Gastroesophageal sphincter (tissue), 4 donors: ENCODE measurements at regions not wholly inside any gene's neighbourhood (a gene's known extent, or its start where the extent isn't known, plus 50 kb on each side); places are given as distances from the start of the nearest gene placed in this dataset.
"Not testable (repeated sequence)": the region's sequence is repeated elsewhere in the genome, so short reads cannot be mapped to it uniquely, and the experiment has no call there.

ENCODE experiments used
- ATAC-seq: fragments of 150-250 bp; one replicate; pipeline ENCODE4 v1.9.1; 2016; ENCODE audit warnings: mild to moderate bottlenecking, moderate library complexity
- H3K27ac ChIP-seq, 4 donors: fragments of 200-600 bp; sonication (generic) in 3 of 4; 1 replicate in 3 of 4; 2 replicates in 1 of 4; pipeline ENCODE4 v1.5.1; 2016 to 2019
- H3K27me3 ChIP-seq: fragments of 200-600 bp; sonication (generic); one replicate; pipeline ENCODE4 v1.5.1; 2019
- H3K36me3 ChIP-seq, 2 donors: fragments of 200-600 bp; sonication (generic); one replicate each; pipeline ENCODE4 v1.5.1; 2019; ENCODE audit warnings: control low read depth in 1 of 2
- H3K4me1 ChIP-seq, 3 donors: fragments of 200-600 bp; sonication (generic); 1 replicate in 2 of 3; 2 replicates in 1 of 3; pipeline ENCODE4 v1.5.1; 2016 to 2019; ENCODE audit warnings: control low read depth in 2 of 3
- H3K4me3 ChIP-seq, 2 donors: fragments of 200-600 bp; sonication (generic); one replicate each; pipeline ENCODE4 v1.5.1; 2019; ENCODE audit warnings: mild to moderate bottlenecking in 1 of 2, moderate library complexity in 1 of 2
- H3K9me3 ChIP-seq, 3 donors: fragments of 200-600 bp; sonication (generic); one replicate each; pipeline ENCODE4 v1.5.1; 2017 to 2019; ENCODE audit warnings: control low read depth in 2 of 3
- EP300 ChIP-seq: sonication (generic); formaldehyde crosslinking; IDR thresholded peaks from one replicate; pipeline ENCODE4 v1.6.1; 2017; ENCODE audit warnings: antibody characterized with exemption, mild to moderate bottlenecking
- POLR2A ChIP-seq, 2 donors: fragments of 450-650 bp; IDR thresholded peaks; one replicate each; pipeline ENCODE4 v1.6.1; 2017; ENCODE audit warnings: antibody characterized with exemption in 2 of 2, mild to moderate bottlenecking in 2 of 2, moderate library complexity in 1 of 2
- POLR2AphosphoS5 ChIP-seq: sonication (generic); formaldehyde crosslinking; IDR thresholded peaks from one replicate; pipeline ENCODE4 v1.6.1; 2017; ENCODE audit warnings: antibody characterized with exemption
- WGBS, 2 donors: methylation state at CpG; one replicate each; pipeline ENCODE4 v1.1.5; 2018; ENCODE audit warnings: low coverage in 1 of 2; 5-methylcytosine and 5-hydroxymethylcytosine counted together
- TF ChIP-seq, protein P1 (sequence below), 4 experiments: fragments of 200-600 bp in 2 of 4; fragments of 450-650 bp in 2 of 4; sonication (generic) in 1 of 4; IDR thresholded peaks; one replicate each; pipeline ENCODE4 v1.5.1; 2017 to 2019; ENCODE audit warnings: antibody characterized with exemption in 4 of 4, mild to moderate bottlenecking in 2 of 4, moderate library complexity in 2 of 4

DNA sequence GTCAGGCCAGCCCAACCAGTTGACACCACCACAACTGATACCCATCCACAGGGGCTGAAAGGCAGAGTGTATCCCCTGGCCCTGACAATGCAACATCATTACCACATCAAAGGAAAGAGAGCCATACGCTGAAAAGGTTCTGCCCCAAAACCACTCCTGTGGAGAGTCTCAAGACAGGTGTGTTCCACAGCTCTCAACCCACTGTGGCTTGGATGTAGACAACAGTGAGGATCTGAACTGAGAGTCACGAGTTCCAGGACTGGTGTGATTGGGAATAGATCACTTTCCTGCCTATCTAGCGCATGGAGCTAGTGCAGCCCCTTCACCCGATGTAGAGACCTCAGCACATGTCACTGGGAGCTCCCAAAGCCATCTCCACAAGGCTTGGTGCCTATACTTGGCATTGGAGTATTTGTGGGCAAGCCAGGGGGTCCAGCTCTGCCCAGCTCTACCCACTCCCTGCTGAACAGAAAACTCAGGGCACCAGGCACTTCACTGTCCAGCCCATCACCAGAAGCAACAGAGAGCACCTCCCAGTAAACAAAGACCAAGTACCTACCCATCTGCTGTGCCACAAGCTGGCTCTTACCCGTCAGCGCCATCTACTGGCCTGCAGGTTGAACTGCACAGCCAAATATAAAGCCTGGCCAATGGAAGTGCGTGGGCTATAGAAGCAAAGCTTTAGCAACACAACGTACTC lies 579.5 kb downstream of the UQCRFS1 start:
- Histone ChIP-seq H3K4me3 (no peak overlapping the region), H3K4me1 (no peaks in the 10 kb centered on the region), H3K27ac (no peak overlapping the region), H3K36me3 (no peaks in the 10 kb centered on the region), H3K27me3 (peaks cover 7% of the 10 kb centered on the region), H3K9me3 (peaks cover 0 to 30% (median 0%) of the 10 kb centered on the region in 3 donors)
- TF ChIP-seq, protein P1, sequence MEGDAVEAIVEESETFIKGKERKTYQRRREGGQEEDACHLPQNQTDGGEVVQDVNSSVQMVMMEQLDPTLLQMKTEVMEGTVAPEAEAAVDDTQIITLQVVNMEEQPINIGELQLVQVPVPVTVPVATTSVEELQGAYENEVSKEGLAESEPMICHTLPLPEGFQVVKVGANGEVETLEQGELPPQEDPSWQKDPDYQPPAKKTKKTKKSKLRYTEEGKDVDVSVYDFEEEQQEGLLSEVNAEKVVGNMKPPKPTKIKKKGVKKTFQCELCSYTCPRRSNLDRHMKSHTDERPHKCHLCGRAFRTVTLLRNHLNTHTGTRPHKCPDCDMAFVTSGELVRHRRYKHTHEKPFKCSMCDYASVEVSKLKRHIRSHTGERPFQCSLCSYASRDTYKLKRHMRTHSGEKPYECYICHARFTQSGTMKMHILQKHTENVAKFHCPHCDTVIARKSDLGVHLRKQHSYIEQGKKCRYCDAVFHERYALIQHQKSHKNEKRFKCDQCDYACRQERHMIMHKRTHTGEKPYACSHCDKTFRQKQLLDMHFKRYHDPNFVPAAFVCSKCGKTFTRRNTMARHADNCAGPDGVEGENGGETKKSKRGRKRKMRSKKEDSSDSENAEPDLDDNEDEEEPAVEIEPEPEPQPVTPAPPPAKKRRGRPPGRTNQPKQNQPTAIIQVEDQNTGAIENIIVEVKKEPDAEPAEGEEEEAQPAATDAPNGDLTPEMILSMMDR (IDR thresholded peaks at IDR 0.05) = peak in 3 of 4 experiments; percentile 28 to 59 (median 34)
- no peak for TF ChIP-seq EP300
- no peak for TF ChIP-seq POLR2A (IDR thresholded peaks at IDR 0.05)
- TF ChIP-seq POLR2AphosphoS5 = no peak
- WGBS, 2 donors = 11 to 31% methylated on average over 3 to 4 of the region's 8 CpGs
- no peak for ATAC-seq

DNA sequence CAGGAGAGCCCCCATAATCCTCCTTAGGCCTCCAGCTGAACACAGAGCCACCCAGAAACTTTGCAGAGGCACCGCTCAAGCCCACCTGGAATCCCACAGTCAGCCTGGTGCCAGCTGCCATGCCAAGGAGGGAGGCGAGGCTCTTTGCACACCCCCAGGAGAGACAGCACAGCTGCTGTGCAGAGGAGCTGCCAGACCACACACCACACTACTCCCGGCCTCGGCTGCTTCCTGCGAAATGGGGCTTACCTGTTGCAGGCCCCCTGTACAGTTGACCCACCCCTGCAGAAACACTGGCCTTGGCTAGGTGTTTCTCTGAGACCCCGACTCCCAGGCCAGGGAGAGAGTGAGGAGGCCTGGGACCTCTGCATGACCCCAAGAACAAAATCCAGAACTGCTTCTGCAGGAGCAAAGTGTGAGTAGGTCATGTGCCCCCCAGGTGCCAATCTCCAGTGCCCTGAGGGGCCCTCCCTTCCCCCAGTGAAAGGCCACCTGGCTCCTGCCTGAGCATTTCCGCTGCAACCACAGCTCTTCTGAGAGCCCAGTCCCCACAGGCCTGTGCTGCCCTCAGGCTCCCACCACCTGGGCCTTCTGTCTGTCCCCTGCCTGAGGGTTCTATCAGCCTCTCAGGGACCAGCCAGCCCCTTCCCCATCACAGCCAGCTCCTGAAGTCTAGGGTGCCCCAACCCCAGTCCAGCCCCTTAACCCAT lies 580.4 kb downstream of the UQCRFS1 start:
- H3K27ac ChIP-seq = no peak overlapping the region
- ATAC-seq = no peak
- WGBS, 2 donors = 100% methylated on average over 1 of the region's 7 CpGs

DNA sequence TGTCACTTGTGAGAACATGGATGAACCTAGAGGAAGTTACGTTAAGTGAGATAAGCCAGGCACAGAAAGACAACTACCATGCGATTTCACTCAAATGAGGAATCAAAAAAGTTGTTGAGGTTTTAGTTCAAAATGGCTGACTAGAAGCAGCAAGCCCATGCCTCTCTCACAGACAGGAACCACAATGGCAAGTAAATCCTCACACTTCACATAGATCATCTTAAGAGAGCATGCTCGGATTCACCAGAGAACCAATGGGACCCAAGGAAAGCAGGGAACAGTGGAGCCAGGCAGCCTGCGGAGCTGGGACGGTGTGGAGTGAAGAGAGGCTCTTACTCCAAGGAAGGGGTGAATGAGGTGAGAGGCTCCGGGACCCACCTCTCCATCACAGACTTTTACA lies 581.0 kb downstream of the UQCRFS1 start:
- Histone ChIP-seq H3K27me3 (peaks cover 7% of the 10 kb centered on the region), H3K4me1 (no peaks in the 10 kb centered on the region), H3K36me3 (no peaks in the 10 kb centered on the region), H3K9me3 (peaks cover 0 to 45% (median 0%) of the 10 kb centered on the region in 3 donors), H3K27ac (no peak overlapping the region), H3K4me3 (no peak overlapping the region)
- 47 to 71% methylated on average over 4 to 6 of the region's 6 CpGs for WGBS, 2 donors
- ATAC-seq = no peak
- TF ChIP-seq POLR2AphosphoS5 = no peak
- TF ChIP-seq, protein P1 (IDR thresholded peaks at IDR 0.05) = no peak

More for the DNA sequence above, 580.4 kb downstream of the UQCRFS1 start:
- Histone ChIP-seq H3K4me3 (no peak overlapping the region), H3K9me3 (peaks cover 0 to 39% (median 0%) of the 10 kb centered on the region in 3 donors), H3K36me3 (no peaks in the 10 kb centered on the region), H3K4me1 (no peaks in the 10 kb centered on the region), H3K27me3 (peaks cover 7% of the 10 kb centered on the region)
- TF ChIP-seq POLR2AphosphoS5 (no peak), EP300 (no peak), POLR2A (IDR thresholded peaks at IDR 0.05) (no peak)
- TF ChIP-seq, protein P1 (IDR thresholded peaks at IDR 0.05) = no peak

DNA sequence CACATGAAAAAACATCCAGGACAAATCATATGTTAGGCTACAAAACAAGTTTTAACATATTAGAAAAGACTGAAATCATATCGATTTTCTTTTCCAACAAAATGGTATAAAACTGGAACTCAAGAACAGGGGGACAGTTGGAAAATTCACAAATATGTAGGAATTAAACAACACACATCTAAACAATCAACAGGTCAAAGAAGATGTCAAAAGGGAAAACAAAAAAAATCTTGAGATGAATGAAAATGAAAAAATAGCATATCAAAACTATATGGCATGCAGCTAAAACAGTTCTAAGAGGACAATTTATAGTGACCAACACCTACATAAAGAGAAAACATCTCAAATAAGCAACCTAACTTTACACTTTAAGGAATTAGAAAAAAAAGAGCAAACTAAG lies 585.3 kb downstream of the UQCRFS1 start:
- H3K36me3 ChIP-seq = no peaks in the 10 kb centered on the region
- no peak overlapping the region for H3K27ac ChIP-seq
- ATAC-seq = no peak
- 86 to 100% methylated on average over 1 of the region's 1 CpG for WGBS, 2 donors
- no peak for TF ChIP-seq POLR2A (IDR thresholded peaks at IDR 0.05)
- TF ChIP-seq, protein P1 (IDR thresholded peaks at IDR 0.05) = no peak
- no peak for TF ChIP-seq EP300
- TF ChIP-seq POLR2AphosphoS5 = no peak
- no peak overlapping the region for H3K4me3 ChIP-seq
- H3K4me1 ChIP-seq = no peaks in the 10 kb centered on the region
- H3K9me3 ChIP-seq = peaks cover 0 to 31% (median 0%) of the 10 kb centered on the region in 3 donors
- peaks cover 5% of the 10 kb centered on the region for H3K27me3 ChIP-seq

DNA sequence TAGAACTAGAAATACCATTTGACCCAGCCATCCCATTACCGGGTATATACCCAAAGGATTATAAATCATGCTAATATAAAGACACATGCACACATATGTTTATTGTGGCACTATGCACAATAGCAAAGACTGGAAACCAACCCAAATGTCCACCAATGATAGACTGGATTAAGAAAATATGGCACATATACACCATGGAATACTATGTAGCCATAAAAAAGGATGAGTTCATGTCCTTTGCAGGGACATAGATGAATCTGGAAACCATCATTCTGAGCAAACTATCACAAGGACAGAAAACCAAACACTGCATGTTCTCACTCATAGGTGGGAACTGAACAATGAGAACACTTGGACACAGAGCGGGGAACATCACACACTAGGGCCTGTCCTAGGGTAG lies 586.5 kb downstream of the UQCRFS1 start:
- not testable (repeated sequence) for H3K36me3 ChIP-seq, H3K4me3 ChIP-seq, H3K4me1 ChIP-seq, H3K27ac ChIP-seq, H3K27me3 ChIP-seq, ATAC-seq
- peaks cover 0 to 26% (median 0%) of the 10 kb centered on the region in 3 donors for H3K9me3 ChIP-seq
- 82 to 100% methylated on average over 2 of the region's 2 CpGs for WGBS, 2 donors
